ENCODE measurements at regions not wholly inside any gene's neighbourhood (a gene's known extent, or its start where the extent isn't known, plus 50 kb on each side); places are given as distances from the start of the nearest gene placed in this dataset.

- no peaks in the 10 kb centered on the region for H3K9me3 ChIP-seq (ENCODE audit: low read depth, low read length)
These were observed 687.2 kb downstream of the TBC1D22A start for GRCh38 chr22:47449508-47450270.

DNA sequence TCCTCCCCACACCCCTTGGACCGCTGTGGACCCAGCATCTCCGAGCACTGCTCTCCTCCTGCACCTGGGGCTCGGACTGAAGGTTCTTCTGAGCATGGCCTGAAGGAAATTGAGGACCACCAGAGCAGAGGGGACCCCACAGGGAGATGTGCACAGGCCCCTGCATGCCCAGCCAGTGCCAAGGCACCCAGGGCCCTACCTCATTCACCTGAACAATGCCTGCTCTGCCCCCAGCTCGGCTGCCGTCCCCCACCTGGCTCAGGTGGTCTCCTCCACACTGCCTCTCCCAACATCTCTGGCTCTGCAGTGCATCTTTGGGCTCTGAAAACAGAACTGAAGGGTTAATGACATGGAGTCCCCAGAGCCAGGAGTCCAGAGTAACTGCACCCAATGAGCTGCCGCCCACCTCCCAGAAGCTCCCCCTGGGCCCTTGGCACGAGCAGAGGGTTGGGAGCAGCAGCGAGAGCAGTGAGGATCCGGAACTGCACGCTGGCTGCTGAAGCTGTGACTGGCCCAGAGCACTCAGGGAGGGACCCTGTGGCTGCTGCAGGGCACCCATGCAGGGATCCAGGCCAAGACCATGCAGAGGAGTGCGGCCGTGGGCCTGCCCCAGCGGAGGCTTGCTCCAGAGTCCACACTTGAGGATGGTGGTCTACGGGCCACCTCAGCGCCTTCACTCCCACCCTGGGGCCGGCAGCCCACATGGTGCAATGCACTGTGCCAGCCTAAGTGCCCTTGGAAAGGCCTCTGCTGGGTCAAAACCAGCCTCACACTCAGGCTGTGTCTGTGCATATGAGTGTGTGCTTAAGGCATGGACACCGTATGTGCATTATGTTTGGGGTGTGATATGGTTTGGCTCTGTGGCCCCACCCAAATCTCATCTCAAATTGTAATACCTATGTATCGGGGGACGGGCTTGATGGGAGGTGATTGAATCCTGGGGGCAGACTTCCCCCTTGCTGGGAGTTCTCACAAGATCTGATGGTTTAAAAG is 686.1 kb downstream of the TBC1D22A start:
- TF ChIP-seq POLR2AphosphoS5 (IDR thresholded peaks at IDR 0.05; ENCODE audit: borderline replicate concordance, low read depth, low read length): no peak
- TF ChIP-seq FOXP2 (optimal IDR thresholded peaks at IDR 0.05; ENCODE audit: control extremely low read depth, extremely low read length, insufficient read depth): no peak
- no peak for TF ChIP-seq EZH2 (IDR thresholded peaks at IDR 0.05)
- Histone ChIP-seq H3K9me3 (ENCODE audit: low read depth, low read length) (no peaks in the 10 kb centered on the region), H3K27ac (no peak overlapping the region), H3K9ac (ENCODE audit: insufficient read length) (no peak overlapping the region), H3K36me3 (ENCODE audit: insufficient read depth, low read length) (no peaks in the 10 kb centered on the region), H3K4me3 (no peak overlapping the region)
- no peak for DNase-seq (ENCODE audit: low read depth, low spot score)

More at GRCh38 chr22:47449508-47450270, 687.2 kb downstream of the TBC1D22A start:
- no peak overlapping the region for H3K4me3 ChIP-seq
- no peak for TF ChIP-seq EZH2 (IDR thresholded peaks at IDR 0.05)
- TF ChIP-seq FOXP2 (optimal IDR thresholded peaks at IDR 0.05; ENCODE audit: control extremely low read depth, extremely low read length, insufficient read depth): no peak
- no peak overlapping the region for H3K9ac ChIP-seq (ENCODE audit: insufficient read length)
- no peak for DNase-seq (ENCODE audit: low read depth, low spot score)
- no peak overlapping the region for H3K27ac ChIP-seq
- no peaks in the 10 kb centered on the region for H3K36me3 ChIP-seq (ENCODE audit: insufficient read depth, low read length)

GRCh38 chr22:47446821-47447810 is 684.7 kb downstream of the TBC1D22A start:
- H3K9me3 ChIP-seq (ENCODE audit: low read depth, low read length): no peaks in the 10 kb centered on the region

GRCh38 chr22:47446331-47446730 is 683.9 kb downstream of the TBC1D22A start:
- TF ChIP-seq FOXP2 (optimal IDR thresholded peaks at IDR 0.05; ENCODE audit: control extremely low read depth, extremely low read length, insufficient read depth): no peak
- TF ChIP-seq POLR2AphosphoS5 (IDR thresholded peaks at IDR 0.05; ENCODE audit: borderline replicate concordance, low read depth, low read length): no peak
- TF ChIP-seq EZH2 (IDR thresholded peaks at IDR 0.05): no peak
- H3K36me3 ChIP-seq (ENCODE audit: insufficient read depth, low read length): no peaks in the 10 kb centered on the region
- H3K4me3 ChIP-seq: no peak overlapping the region
- H3K27ac ChIP-seq: no peak overlapping the region
- no peak for DNase-seq (ENCODE audit: low read depth, low spot score)
- no peaks in the 10 kb centered on the region for H3K9me3 ChIP-seq (ENCODE audit: low read depth, low read length)
- no peak overlapping the region for H3K9ac ChIP-seq (ENCODE audit: insufficient read length)

More at GRCh38 chr22:47446821-47447810, 684.7 kb downstream of the TBC1D22A start:
- no peak overlapping the region for H3K4me3 ChIP-seq
- H3K9ac ChIP-seq (ENCODE audit: insufficient read length): no peak overlapping the region
- no peak for TF ChIP-seq POLR2AphosphoS5 (IDR thresholded peaks at IDR 0.05; ENCODE audit: borderline replicate concordance, low read depth, low read length)
- no peak for TF ChIP-seq FOXP2 (optimal IDR thresholded peaks at IDR 0.05; ENCODE audit: control extremely low read depth, extremely low read length, insufficient read depth)
- no peak for TF ChIP-seq EZH2 (IDR thresholded peaks at IDR 0.05)
- no peaks in the 10 kb centered on the region for H3K36me3 ChIP-seq (ENCODE audit: insufficient read depth, low read length)
- H3K27ac ChIP-seq: no peak overlapping the region
- DNase-seq (ENCODE audit: low read depth, low spot score): no peak

GRCh38 chr22:47445716-47446290 is 683.4 kb downstream of the TBC1D22A start:
- H3K4me3 ChIP-seq: no peak overlapping the region
- H3K36me3 ChIP-seq (ENCODE audit: insufficient read depth, low read length): no peaks in the 10 kb centered on the region
- no peaks in the 10 kb centered on the region for H3K9me3 ChIP-seq (ENCODE audit: low read depth, low read length)
- no peak for TF ChIP-seq FOXP2 (optimal IDR thresholded peaks at IDR 0.05; ENCODE audit: control extremely low read depth, extremely low read length, insufficient read depth)
- no peak for TF ChIP-seq POLR2AphosphoS5 (IDR thresholded peaks at IDR 0.05; ENCODE audit: borderline replicate concordance, low read depth, low read length)
- TF ChIP-seq EZH2 (IDR thresholded peaks at IDR 0.05): no peak
- H3K27ac ChIP-seq: no peak overlapping the region
- no peak overlapping the region for H3K9ac ChIP-seq (ENCODE audit: insufficient read length)
- DNase-seq (ENCODE audit: low read depth, low spot score): no peak

DNA sequence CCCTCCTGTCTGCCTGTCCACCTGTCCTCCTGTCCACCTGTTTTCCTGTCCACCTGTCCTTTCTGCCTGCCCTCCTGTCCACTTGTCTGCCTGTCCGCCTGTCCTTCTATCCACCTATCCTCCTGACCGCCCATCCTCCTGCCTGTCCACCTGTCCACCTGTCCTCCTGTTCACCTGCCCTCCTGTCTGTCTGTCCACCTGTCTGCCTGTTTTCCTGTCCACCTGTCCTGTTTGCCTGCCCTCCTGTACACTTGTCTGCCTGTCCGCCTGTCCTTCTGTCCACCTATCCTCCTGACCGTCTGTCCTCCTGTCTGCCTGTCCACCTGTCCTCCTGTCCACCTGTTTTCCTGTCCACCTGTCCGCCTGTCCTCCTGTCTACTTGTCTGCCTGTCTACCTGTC is 682.8 kb downstream of the TBC1D22A start:
- no peak for DNase-seq (ENCODE audit: low read depth, low spot score)
- no peak for TF ChIP-seq EZH2 (IDR thresholded peaks at IDR 0.05)
- no peak for TF ChIP-seq POLR2AphosphoS5 (IDR thresholded peaks at IDR 0.05; ENCODE audit: borderline replicate concordance, low read depth, low read length)
- no peak for TF ChIP-seq FOXP2 (optimal IDR thresholded peaks at IDR 0.05; ENCODE audit: control extremely low read depth, extremely low read length, insufficient read depth)
- H3K9me3 ChIP-seq (ENCODE audit: low read depth, low read length): no peaks in the 10 kb centered on the region
- H3K4me3 ChIP-seq: no peak overlapping the region
- H3K9ac ChIP-seq (ENCODE audit: insufficient read length): no peak overlapping the region
- H3K27ac ChIP-seq: no peak overlapping the region
- no peaks in the 10 kb centered on the region for H3K36me3 ChIP-seq (ENCODE audit: insufficient read depth, low read length)

GRCh38 chr22:47444746-47445065 is 682.3 kb downstream of the TBC1D22A start:
- Histone ChIP-seq H3K4me3 (no peak overlapping the region), H3K27ac (no peak overlapping the region), H3K9me3 (ENCODE audit: low read depth, low read length) (no peaks in the 10 kb centered on the region), H3K9ac (ENCODE audit: insufficient read length) (no peak overlapping the region), H3K36me3 (ENCODE audit: insufficient read depth, low read length) (no peaks in the 10 kb centered on the region)
- no peak for TF ChIP-seq EZH2 (IDR thresholded peaks at IDR 0.05)
- no peak for TF ChIP-seq POLR2AphosphoS5 (IDR thresholded peaks at IDR 0.05; ENCODE audit: borderline replicate concordance, low read depth, low read length)
- no peak for TF ChIP-seq FOXP2 (optimal IDR thresholded peaks at IDR 0.05; ENCODE audit: control extremely low read depth, extremely low read length, insufficient read depth)
- DNase-seq (ENCODE audit: low read depth, low spot score): no peak
